Skeletal muscle satellite cell (primary cell): ENCODE measurements at regions not wholly inside any gene's neighbourhood (a gene's known extent, or its start where the extent isn't known, plus 50 kb on each side); places are given as distances from the start of the nearest gene placed in this dataset.

Source experiments
- H3K27me3 ChIP-seq: 2 replicates; pipeline ENCODE4 v1.7.0; 2013; ENCODE audit warnings: low read length; ENCODE audit not compliant: control insufficient read depth, insufficient read depth
- H3K36me3 ChIP-seq: 2 replicates; pipeline ENCODE4 v1.7.0; 2013; ENCODE audit warnings: mild to moderate bottlenecking, control low read depth, low read length; ENCODE audit not compliant: insufficient read depth
- H3K4me1 ChIP-seq: 2 replicates; pipeline ENCODE4 v1.7.0; 2013; ENCODE audit warnings: low read length; ENCODE audit not compliant: control insufficient read depth, insufficient read depth
- H3K4me2 ChIP-seq: 2 replicates; pipeline ENCODE4 v1.7.0; 2013; ENCODE audit warnings: mild to moderate bottlenecking, low read length
- H3K4me3 ChIP-seq: 2 replicates; pipeline ENCODE4 v1.7.0; 2013; ENCODE audit warnings: low read length
- H3K9ac ChIP-seq: 2 replicates; pipeline ENCODE4 v1.7.0; 2013; ENCODE audit warnings: mild to moderate bottlenecking, low read depth, low read length, moderate library complexity
- H3K9me3 ChIP-seq: replicated peaks from 2 replicates; pipeline ENCODE4 v1.7.0; 2013; ENCODE audit warnings: mild to moderate bottlenecking, control low read depth, low read length

GRCh38 chr5:120358949-120359348 lies 105.2 kb upstream of the PRR16 start:
- H3K36me3 ChIP-seq, result no peaks in the 10 kb centered on the region
- no peaks in the 10 kb centered on the region for H3K9me3 ChIP-seq
- no peak overlapping the region for H3K4me2 ChIP-seq
- H3K27me3 ChIP-seq, result no peaks in the 10 kb centered on the region
- H3K4me1 ChIP-seq, result no peaks in the 10 kb centered on the region
- H3K9ac ChIP-seq, result no peak overlapping the region
- no peak overlapping the region for H3K4me3 ChIP-seq

DNA sequence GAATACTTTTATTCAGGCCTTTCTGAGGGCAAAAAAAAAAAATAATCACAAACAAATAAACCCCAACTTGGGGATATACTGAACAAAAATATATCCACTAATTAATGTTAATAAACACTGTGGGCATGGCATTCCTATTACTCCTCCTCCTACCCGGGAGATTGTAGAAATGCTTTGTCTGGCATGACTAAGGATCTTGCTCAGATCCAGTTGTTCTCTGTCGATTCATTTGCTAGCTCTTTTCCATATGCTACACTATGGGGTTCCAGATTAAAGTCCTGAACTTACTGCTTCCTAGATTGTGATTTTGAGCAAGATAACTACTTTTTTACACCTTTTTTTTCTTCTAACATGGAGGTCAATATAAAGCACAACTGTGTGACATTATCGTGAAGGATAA lies 102.2 kb upstream of the PRR16 start:
- H3K36me3 ChIP-seq, result no peaks in the 10 kb centered on the region
- H3K9me3 ChIP-seq, result no peaks in the 10 kb centered on the region
- no peak overlapping the region for H3K4me2 ChIP-seq
- H3K27me3 ChIP-seq, result no peaks in the 10 kb centered on the region
- H3K4me1 ChIP-seq, result no peaks in the 10 kb centered on the region
- no peak overlapping the region for H3K4me3 ChIP-seq
- no peak overlapping the region for H3K9ac ChIP-seq

GRCh38 chr5:120362426-120362825 lies 101.7 kb upstream of the PRR16 start:
- Histone ChIP-seq H3K9ac (no peak overlapping the region), H3K4me1 (no peaks in the 10 kb centered on the region), H3K4me3 (no peak overlapping the region), H3K27me3 (no peaks in the 10 kb centered on the region), H3K4me2 (no peak overlapping the region), H3K36me3 (no peaks in the 10 kb centered on the region), H3K9me3 (no peaks in the 10 kb centered on the region)

GRCh38 chr5:120365656-120366446 lies 98.2 kb upstream of the PRR16 start:
- Histone ChIP-seq H3K9ac (no peak overlapping the region), H3K9me3 (no peaks in the 10 kb centered on the region), H3K4me1 (no peaks in the 10 kb centered on the region), H3K36me3 (no peaks in the 10 kb centered on the region), H3K4me2 (no peak overlapping the region), H3K27me3 (no peaks in the 10 kb centered on the region), H3K4me3 (no peak overlapping the region)

GRCh38 chr5:120367896-120368634 lies 96.0 kb upstream of the PRR16 start:
- no peaks in the 10 kb centered on the region for H3K9me3 ChIP-seq
- no peaks in the 10 kb centered on the region for H3K27me3 ChIP-seq

GRCh38 chr5:120368923-120369715 lies 95.0 kb upstream of the PRR16 start:
- H3K9me3 ChIP-seq, result no peaks in the 10 kb centered on the region
- H3K36me3 ChIP-seq, result no peaks in the 10 kb centered on the region
- H3K9ac ChIP-seq, result no peak overlapping the region
- H3K4me1 ChIP-seq, result no peaks in the 10 kb centered on the region
- no peak overlapping the region for H3K4me3 ChIP-seq
- no peak overlapping the region for H3K4me2 ChIP-seq
- H3K27me3 ChIP-seq, result no peaks in the 10 kb centered on the region

More at GRCh38 chr5:120367896-120368634, 96.0 kb upstream of the PRR16 start:
- H3K36me3 ChIP-seq, result no peaks in the 10 kb centered on the region
- H3K4me1 ChIP-seq, result no peaks in the 10 kb centered on the region
- no peak overlapping the region for H3K9ac ChIP-seq
- H3K4me2 ChIP-seq, result no peak overlapping the region
- no peak overlapping the region for H3K4me3 ChIP-seq

GRCh38 chr5:120372899-120373298 lies 91.2 kb upstream of the PRR16 start:
- no peak overlapping the region for H3K4me3 ChIP-seq
- H3K9ac ChIP-seq, result no peak overlapping the region
- H3K4me2 ChIP-seq, result no peak overlapping the region
- H3K36me3 ChIP-seq, result no peaks in the 10 kb centered on the region
- H3K9me3 ChIP-seq, result no peaks in the 10 kb centered on the region
- H3K27me3 ChIP-seq, result no peaks in the 10 kb centered on the region
- no peaks in the 10 kb centered on the region for H3K4me1 ChIP-seq

GRCh38 chr5:120375248-120375647 lies 88.9 kb upstream of the PRR16 start:
- Histone ChIP-seq H3K9me3 (no peaks in the 10 kb centered on the region), H3K4me3 (no peak overlapping the region), H3K27me3 (no peaks in the 10 kb centered on the region), H3K36me3 (no peaks in the 10 kb centered on the region), H3K4me1 (no peaks in the 10 kb centered on the region), H3K9ac (no peak overlapping the region), H3K4me2 (no peak overlapping the region)

GRCh38 chr5:120380644-120381043 lies 83.5 kb upstream of the PRR16 start:
- Histone ChIP-seq H3K4me3 (no peak overlapping the region), H3K4me2 (no peak overlapping the region), H3K9me3 (no peaks in the 10 kb centered on the region), H3K27me3 (no peaks in the 10 kb centered on the region), H3K36me3 (no peaks in the 10 kb centered on the region), H3K9ac (no peak overlapping the region), H3K4me1 (peaks cover 2% of the 10 kb centered on the region)

- H3K4me3 ChIP-seq, result no peak overlapping the region
- H3K4me2 ChIP-seq, result no peak overlapping the region
- no peak overlapping the region for H3K9ac ChIP-seq
- no peaks in the 10 kb centered on the region for H3K27me3 ChIP-seq
- H3K9me3 ChIP-seq, result no peaks in the 10 kb centered on the region
- H3K4me1 ChIP-seq, result peaks cover 15% of the 10 kb centered on the region
- no peaks in the 10 kb centered on the region for H3K36me3 ChIP-seq
Measured at GRCh38 chr5:120382833-120383232, 81.3 kb upstream of the PRR16 start.

DNA sequence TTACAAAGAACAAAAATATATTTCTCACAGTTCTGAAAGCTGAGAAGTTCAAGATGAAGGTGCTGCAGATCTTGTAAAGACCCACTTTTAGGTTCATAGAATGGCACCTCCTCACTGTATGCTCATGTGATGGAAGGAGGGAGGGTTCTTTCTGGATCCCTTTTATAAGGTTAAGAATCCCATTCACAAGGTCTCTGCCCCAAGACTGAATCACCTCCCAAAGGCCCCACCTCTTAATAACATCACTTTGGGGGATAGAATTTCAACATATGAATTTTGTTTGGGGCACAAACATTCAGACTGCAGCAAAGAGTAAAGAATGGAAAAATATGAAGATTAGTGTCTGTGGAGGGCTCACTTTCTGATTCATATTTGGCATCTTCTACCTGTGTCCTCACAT lies 77.1 kb upstream of the PRR16 start:
- Histone ChIP-seq H3K4me2 (no peak overlapping the region), H3K9me3 (no peaks in the 10 kb centered on the region), H3K27me3 (no peaks in the 10 kb centered on the region), H3K4me3 (no peak overlapping the region), H3K4me1 (peaks cover 26% of the 10 kb centered on the region), H3K9ac (peak overlapping the region; percentile 73), H3K36me3 (no peaks in the 10 kb centered on the region)
